ENCODE measurements at regions not wholly inside any gene's neighbourhood (a gene's known extent, or its start where the extent isn't known, plus 50 kb on each side); places are given as distances from the start of the nearest gene placed in this dataset.

DNA sequence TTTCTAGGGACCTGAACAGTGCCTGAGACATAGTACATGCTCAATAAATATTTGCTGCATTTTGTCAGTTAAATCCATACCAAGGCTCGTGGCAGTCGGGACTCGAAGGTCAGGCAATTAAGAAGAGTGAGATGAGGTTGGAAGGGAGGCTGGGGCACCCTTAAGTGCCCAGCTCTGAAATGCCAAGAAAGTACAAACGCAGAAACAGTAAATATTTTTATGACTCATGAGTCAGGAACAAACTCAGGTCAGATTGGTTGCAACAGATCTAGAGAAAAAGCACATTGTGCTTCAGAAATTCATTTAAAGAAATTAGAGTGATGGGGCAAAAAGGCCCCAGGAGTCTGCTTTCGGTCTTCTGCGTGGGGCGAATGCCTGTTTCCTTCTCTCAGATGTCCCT, 83.0 kb upstream of the FZD10 start:
- peaks cover 0 to 2% of the 10 kb centered on the region in 2 experiments; a peak in 1 of 4 replicates for H3K4me1 ChIP-seq (ENCODE audit: control insufficient read depth in 1 of 2, insufficient read depth in 2 of 2, low read depth in 1 of 2, low read length in 1 of 2)
- H3K9me2 ChIP-seq = no peaks in the 10 kb centered on the region
- H3K36me3 ChIP-seq (replicated peaks in 1 of 2; ENCODE audit: control insufficient read depth in 1 of 2, insufficient read depth in 2 of 2, low read length in 1 of 2) = no peaks in the 10 kb centered on the region
- no peak for TF ChIP-seq FOSL2 (IDR thresholded peaks at IDR 0.05; ENCODE audit: borderline replicate concordance, low read depth)
- TF ChIP-seq RFX5 (IDR thresholded peaks at IDR 0.05; ENCODE audit: low read length) = no peak
- TF ChIP-seq MXI1 (IDR thresholded peaks at IDR 0.05; ENCODE audit: low read depth, low read length) = no peak
- TF ChIP-seq GATA2 (CRISPR knock-in tag; IDR thresholded peaks at IDR 0.05) = no peak
- TF ChIP-seq CHD2 (IDR thresholded peaks at IDR 0.05; ENCODE audit: low read length, partially characterized antibody) = no peak
- TF ChIP-seq, protein P1, sequence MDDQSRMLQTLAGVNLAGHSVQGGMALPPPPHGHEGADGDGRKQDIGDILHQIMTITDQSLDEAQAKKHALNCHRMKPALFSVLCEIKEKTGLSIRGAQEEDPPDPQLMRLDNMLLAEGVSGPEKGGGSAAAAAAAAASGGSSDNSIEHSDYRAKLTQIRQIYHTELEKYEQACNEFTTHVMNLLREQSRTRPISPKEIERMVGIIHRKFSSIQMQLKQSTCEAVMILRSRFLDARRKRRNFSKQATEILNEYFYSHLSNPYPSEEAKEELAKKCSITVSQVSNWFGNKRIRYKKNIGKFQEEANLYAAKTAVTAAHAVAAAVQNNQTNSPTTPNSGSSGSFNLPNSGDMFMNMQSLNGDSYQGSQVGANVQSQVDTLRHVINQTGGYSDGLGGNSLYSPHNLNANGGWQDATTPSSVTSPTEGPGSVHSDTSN (IDR thresholded peaks at IDR 0.05) = no peak
- TF ChIP-seq, protein P2, sequence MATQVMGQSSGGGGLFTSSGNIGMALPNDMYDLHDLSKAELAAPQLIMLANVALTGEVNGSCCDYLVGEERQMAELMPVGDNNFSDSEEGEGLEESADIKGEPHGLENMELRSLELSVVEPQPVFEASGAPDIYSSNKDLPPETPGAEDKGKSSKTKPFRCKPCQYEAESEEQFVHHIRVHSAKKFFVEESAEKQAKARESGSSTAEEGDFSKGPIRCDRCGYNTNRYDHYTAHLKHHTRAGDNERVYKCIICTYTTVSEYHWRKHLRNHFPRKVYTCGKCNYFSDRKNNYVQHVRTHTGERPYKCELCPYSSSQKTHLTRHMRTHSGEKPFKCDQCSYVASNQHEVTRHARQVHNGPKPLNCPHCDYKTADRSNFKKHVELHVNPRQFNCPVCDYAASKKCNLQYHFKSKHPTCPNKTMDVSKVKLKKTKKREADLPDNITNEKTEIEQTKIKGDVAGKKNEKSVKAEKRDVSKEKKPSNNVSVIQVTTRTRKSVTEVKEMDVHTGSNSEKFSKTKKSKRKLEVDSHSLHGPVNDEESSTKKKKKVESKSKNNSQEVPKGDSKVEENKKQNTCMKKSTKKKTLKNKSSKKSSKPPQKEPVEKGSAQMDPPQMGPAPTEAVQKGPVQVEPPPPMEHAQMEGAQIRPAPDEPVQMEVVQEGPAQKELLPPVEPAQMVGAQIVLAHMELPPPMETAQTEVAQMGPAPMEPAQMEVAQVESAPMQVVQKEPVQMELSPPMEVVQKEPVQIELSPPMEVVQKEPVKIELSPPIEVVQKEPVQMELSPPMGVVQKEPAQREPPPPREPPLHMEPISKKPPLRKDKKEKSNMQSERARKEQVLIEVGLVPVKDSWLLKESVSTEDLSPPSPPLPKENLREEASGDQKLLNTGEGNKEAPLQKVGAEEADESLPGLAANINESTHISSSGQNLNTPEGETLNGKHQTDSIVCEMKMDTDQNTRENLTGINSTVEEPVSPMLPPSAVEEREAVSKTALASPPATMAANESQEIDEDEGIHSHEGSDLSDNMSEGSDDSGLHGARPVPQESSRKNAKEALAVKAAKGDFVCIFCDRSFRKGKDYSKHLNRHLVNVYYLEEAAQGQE (IDR thresholded peaks at IDR 0.05; ENCODE audit: low read depth, low read length) = no peak
- no peak for TF ChIP-seq TEAD4 (IDR thresholded peaks at IDR 0.05; ENCODE audit: borderline replicate concordance, insufficient read depth)
- no peak for TF ChIP-seq EP300 (IDR thresholded peaks at IDR 0.05; ENCODE audit: borderline replicate concordance in 1 of 2, low read depth in 1 of 2, low read length in 1 of 2)
- H3K9ac ChIP-seq = no peak overlapping the region
- no peaks in the 10 kb centered on the region for H3F3A ChIP-seq (replicated peaks; ENCODE audit: insufficient read depth)
- POLR2A ChIA-PET = no interaction called here
- 40% methylated on average over 7 of the region's 7 CpGs for WGBS (ENCODE audit: low lambda C conversion rate)
- no peaks in the 10 kb centered on the region for H3K27me3 ChIP-seq (ENCODE audit: insufficient read depth)
- no peaks in the 10 kb centered on the region for H4K20me1 ChIP-seq (ENCODE audit: insufficient read depth)
- CTCF ChIA-PET = interaction anchor here (0.9 kb wide), 1 partner anchor 32 kb away, joined by 3 read pairs; no protein-coding TSS in a partner anchor
- no peak overlapping the region for H2AFZ ChIP-seq (ENCODE audit: low read depth)
- no peaks in the 10 kb centered on the region for H3K79me2 ChIP-seq (ENCODE audit: insufficient read depth)
- no peaks in the 10 kb centered on the region for H3K9me3 ChIP-seq
- H3K4me3 ChIP-seq (ENCODE audit: low read depth in 2 of 2, low read length in 1 of 2) = no peak overlapping the region
- no peak for DNase-seq
- no peak overlapping the region for H3K4me2 ChIP-seq
- no peak overlapping the region for H3K27ac ChIP-seq (ENCODE audit: low read depth in 2 of 2, low read length in 1 of 2)

DNA sequence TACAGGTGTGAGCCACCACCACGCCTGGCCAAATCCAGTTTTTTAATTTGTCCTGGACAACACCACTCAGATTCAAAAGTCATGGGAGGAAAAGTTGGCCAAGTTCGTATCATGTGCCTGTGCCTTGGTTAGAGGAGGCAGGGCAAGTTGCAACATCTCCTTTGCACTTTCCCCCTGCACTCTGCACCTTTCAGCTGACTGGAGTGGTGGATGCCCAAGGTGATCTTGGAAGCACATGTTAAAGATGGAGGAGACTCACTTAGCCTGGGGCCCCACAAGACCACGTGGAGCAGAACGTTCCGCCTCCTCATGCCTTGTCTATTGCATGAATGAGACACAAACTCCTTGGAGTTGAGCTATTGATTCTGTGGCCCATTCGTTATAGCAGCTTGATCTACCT, 82.1 kb upstream of the FZD10 start:
- peaks cover 0 to 2% of the 10 kb centered on the region in 2 experiments; a peak in 1 of 4 replicates for H3K4me1 ChIP-seq (ENCODE audit: control insufficient read depth in 1 of 2, insufficient read depth in 2 of 2, low read depth in 1 of 2, low read length in 1 of 2)
- CTCF ChIA-PET = interaction anchor here (1.0 to 1.8 kb wide), 2 partner anchors 33 to 48 kb away, joined by 3 to 8 read pairs; no protein-coding TSS in a partner anchor
- no peaks in the 10 kb centered on the region for H4K20me1 ChIP-seq (ENCODE audit: insufficient read depth)
- 7% methylated on average over 6 of the region's 6 CpGs for WGBS (ENCODE audit: low lambda C conversion rate)
- POLR2A ChIA-PET = no interaction called here
- no peaks in the 10 kb centered on the region for H3K9me3 ChIP-seq
- H3F3A ChIP-seq (replicated peaks; ENCODE audit: insufficient read depth) = no peaks in the 10 kb centered on the region
- no peak overlapping the region for H3K4me2 ChIP-seq
- H3K9ac ChIP-seq = no peak overlapping the region
- no peaks in the 10 kb centered on the region for H3K79me2 ChIP-seq (ENCODE audit: insufficient read depth)
- no peaks in the 10 kb centered on the region for H3K9me2 ChIP-seq
- no peak overlapping the region for H2AFZ ChIP-seq (ENCODE audit: low read depth)
- H3K4me3 ChIP-seq (ENCODE audit: low read depth in 2 of 2, low read length in 1 of 2) = no peak overlapping the region
- H3K27ac ChIP-seq (ENCODE audit: low read depth in 2 of 2, low read length in 1 of 2) = no peak overlapping the region
- DNase-seq = no peak
- no peaks in the 10 kb centered on the region for H3K27me3 ChIP-seq (ENCODE audit: insufficient read depth)
- no peaks in the 10 kb centered on the region for H3K36me3 ChIP-seq (replicated peaks in 1 of 2; ENCODE audit: control insufficient read depth in 1 of 2, insufficient read depth in 2 of 2, low read length in 1 of 2)
- TF ChIP-seq, protein P2 (IDR thresholded peaks at IDR 0.05; ENCODE audit: low read depth, low read length) = no peak
- TF ChIP-seq JUND (IDR thresholded peaks at IDR 0.05) (no peak), FOSL2 (IDR thresholded peaks at IDR 0.05; ENCODE audit: borderline replicate concordance, low read depth) (no peak), SIN3A (IDR thresholded peaks at IDR 0.05; ENCODE audit: borderline replicate concordance, low read depth, low read length) (no peak), POLR2AphosphoS5 (IDR thresholded peaks at IDR 0.05; ENCODE audit: low read depth, low read length) (no peak), MEF2A (IDR thresholded peaks at IDR 0.05; ENCODE audit: borderline replicate concordance, low read depth) (no peak), SMC3 (IDR thresholded peaks at IDR 0.05; ENCODE audit: low read depth, low read length) (no peak), YY1 (IDR thresholded peaks at IDR 0.05; ENCODE audit: low read depth) (no peak), TEAD4 (IDR thresholded peaks at IDR 0.05; ENCODE audit: borderline replicate concordance, insufficient read depth) (no peak)
- TF ChIP-seq, protein P3, sequence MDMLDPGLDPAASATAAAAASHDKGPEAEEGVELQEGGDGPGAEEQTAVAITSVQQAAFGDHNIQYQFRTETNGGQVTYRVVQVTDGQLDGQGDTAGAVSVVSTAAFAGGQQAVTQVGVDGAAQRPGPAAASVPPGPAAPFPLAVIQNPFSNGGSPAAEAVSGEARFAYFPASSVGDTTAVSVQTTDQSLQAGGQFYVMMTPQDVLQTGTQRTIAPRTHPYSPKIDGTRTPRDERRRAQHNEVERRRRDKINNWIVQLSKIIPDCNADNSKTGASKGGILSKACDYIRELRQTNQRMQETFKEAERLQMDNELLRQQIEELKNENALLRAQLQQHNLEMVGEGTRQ (IDR thresholded peaks at IDR 0.05; ENCODE audit: borderline replicate concordance, low read depth, low read length) = no peak
- TF ChIP-seq, protein P1 (IDR thresholded peaks at IDR 0.05) = no peak

Data from SK-N-SH (cell line).